ENCODE measurements at regions not wholly inside any gene's neighbourhood (a gene's known extent, or its start where the extent isn't known, plus 50 kb on each side); places are given as distances from the start of the nearest gene placed in this dataset.
"Not testable (repeated sequence)": the region's sequence is repeated elsewhere in the genome, so short reads cannot be mapped to it uniquely, and the experiment has no call there.

DNA sequence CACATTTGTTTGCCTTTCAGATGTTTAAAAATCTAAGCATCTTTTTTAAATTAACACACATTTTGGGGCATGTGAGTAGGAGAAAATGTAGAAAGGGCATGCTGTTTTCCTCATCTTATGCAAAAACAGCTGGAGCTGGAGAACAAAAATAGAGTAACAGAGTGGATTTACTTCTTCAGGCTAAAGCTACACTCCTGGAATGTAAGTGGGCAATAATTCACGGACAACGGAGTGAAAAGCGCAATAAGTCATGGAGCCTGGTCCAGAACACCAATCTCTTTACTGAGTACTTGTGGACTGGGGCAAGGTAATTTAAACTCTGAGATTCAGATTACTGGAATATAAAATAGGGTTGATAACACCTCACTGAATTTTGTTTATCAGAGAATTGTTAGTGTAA, 1018.8 kb upstream of the HS3ST1 start:
- in situ Hi-C loops (cut with MboI; ENCODE audit: low pct_unique_long_range_greater_than_20kb, low sequenced_read_pairs, unreplicated experiment) = no loop called here
- DNase-seq (ENCODE audit: low spot score) = no peak
- TF ChIP-seq, protein P1, sequence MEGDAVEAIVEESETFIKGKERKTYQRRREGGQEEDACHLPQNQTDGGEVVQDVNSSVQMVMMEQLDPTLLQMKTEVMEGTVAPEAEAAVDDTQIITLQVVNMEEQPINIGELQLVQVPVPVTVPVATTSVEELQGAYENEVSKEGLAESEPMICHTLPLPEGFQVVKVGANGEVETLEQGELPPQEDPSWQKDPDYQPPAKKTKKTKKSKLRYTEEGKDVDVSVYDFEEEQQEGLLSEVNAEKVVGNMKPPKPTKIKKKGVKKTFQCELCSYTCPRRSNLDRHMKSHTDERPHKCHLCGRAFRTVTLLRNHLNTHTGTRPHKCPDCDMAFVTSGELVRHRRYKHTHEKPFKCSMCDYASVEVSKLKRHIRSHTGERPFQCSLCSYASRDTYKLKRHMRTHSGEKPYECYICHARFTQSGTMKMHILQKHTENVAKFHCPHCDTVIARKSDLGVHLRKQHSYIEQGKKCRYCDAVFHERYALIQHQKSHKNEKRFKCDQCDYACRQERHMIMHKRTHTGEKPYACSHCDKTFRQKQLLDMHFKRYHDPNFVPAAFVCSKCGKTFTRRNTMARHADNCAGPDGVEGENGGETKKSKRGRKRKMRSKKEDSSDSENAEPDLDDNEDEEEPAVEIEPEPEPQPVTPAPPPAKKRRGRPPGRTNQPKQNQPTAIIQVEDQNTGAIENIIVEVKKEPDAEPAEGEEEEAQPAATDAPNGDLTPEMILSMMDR (IDR thresholded peaks at IDR 0.05; ENCODE audit: extremely low read depth, insufficient read depth, missing control alignments) = no peak

DNA sequence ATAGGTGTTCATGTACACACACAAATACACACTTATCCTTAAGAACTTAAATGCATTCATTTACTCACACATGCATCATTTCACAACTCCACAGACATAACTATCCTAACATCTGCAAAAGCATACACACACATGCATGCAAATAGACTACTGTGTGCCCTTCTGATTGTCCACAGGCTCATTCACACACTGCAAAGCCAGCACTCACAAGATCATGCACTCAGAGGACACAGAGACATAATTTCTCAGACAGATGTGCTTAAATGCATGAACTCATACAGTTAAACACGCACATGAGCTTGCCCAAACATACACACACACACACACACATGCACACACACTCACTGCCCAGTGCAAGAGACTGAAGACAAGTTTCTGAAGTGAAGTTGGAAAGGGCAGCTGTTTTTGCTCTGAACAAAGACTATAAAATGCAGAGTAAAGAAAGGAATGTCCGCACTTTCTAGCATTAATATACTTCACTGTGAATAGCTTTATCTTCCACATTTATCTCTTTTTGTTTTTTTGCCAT, 1018.0 kb upstream of the HS3ST1 start:
- TF ChIP-seq, protein P1 (IDR thresholded peaks at IDR 0.05; ENCODE audit: extremely low read depth, insufficient read depth, missing control alignments) = no peak
- DNase-seq (ENCODE audit: low spot score) = no peak
- in situ Hi-C loops (cut with MboI; ENCODE audit: low pct_unique_long_range_greater_than_20kb, low sequenced_read_pairs, unreplicated experiment) = no loop called here

DNA sequence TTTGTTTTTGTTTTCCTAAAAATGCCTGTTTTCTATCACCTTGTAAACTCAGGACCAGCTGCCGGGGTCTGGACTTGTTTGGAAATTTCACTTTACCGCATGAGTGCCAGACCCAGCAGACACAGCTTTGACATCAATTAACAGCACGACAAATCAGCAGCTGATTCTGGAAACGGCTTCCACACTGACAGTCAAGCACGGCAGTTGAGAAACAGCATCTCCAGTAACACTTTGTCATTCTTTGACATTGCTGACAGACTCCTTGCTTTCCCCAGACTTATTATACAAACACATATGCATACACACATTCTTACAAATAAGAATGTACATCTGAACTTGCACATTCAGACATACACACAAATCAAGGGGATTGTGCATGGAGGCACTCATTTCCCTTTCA, 1017.6 kb upstream of the HS3ST1 start:
- no peak for DNase-seq (ENCODE audit: low spot score)
- TF ChIP-seq, protein P1 (IDR thresholded peaks at IDR 0.05; ENCODE audit: extremely low read depth, insufficient read depth, missing control alignments) = no peak
- in situ Hi-C loops (cut with MboI; ENCODE audit: low pct_unique_long_range_greater_than_20kb, low sequenced_read_pairs, unreplicated experiment) = no loop called here

DNA sequence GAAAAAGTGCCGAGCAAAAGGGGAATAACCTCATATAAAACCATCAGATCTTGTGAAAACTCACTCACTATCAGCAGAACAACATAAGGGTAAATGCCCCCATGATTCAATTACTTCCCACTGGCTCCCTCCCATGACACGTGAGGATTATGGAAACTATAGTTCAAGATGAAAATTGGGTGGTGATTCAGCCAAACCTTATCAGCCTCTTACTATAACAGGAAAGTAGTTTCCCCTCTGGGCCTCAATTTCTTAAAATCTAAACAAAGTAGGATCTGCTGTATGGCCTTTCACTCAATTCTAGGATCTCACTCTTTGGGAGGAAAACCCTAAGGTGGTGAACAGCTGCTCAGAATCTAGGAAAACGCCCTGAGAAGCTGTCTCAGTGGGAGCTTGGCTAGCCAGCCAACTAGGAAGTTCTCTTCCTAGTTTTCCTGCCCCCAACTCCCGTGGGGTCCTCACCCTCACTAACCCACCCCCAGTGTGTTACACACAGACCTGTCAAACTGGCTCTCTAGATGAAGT, 1017.1 kb upstream of the HS3ST1 start:
- no peak for DNase-seq (ENCODE audit: low spot score)
- in situ Hi-C loops (cut with MboI; ENCODE audit: low pct_unique_long_range_greater_than_20kb, low sequenced_read_pairs, unreplicated experiment) = no loop called here
- TF ChIP-seq, protein P1 (IDR thresholded peaks at IDR 0.05; ENCODE audit: extremely low read depth, insufficient read depth, missing control alignments) = no peak

DNA sequence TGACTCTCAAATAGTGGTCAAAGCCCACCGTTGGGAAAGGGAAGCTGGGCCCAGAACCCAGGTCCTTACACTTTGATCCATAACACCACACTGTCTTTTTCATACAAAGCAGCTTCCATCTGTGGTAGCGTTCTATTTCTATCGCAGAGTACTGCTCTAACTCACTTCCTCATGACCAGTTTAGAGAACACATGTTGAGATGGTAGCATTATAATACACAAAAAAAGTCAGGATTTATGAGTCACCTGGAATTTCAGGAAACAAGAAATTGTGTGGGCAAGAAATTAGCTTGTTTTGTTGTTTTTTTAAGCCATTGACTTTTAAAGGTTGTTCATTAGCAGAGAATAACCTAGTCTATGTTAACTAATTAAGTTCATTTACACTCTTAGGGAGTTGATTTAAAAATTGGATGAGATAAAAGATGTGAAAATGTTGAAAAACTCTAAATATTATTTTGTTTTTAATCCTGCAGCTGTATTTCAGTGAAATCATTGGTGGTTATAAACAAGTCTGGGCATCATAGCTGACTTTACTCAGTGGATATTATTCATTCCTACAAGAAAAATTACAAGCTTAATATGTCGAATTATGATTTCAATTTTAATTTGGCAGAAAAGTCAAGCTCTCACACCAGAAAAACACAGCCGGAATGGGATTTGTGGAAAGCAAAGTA, 1011.1 kb upstream of the HS3ST1 start:
- TF ChIP-seq, protein P1 (IDR thresholded peaks at IDR 0.05; ENCODE audit: extremely low read depth, insufficient read depth, missing control alignments) = no peak
- in situ Hi-C loops (cut with MboI; ENCODE audit: low pct_unique_long_range_greater_than_20kb, low sequenced_read_pairs, unreplicated experiment) = no loop called here

DNA sequence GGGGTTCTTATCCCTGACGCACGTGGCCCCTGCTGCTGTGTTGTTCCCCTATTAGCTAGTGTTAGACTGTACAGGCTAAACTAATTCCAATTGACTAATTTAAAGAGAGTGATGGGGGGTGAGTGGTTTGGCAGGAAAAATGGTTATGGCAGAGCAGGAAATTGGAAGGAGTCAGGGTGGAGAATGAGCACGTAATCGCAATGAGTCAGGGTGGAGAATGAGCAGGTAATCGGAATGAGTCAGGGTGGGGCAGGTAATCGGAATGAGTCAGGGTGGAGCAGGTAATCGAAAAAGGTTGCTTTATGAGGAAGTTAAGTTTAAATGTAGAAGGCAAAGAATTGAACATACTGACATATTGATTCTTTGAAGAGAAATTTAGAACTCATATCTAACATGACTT, 1002.6 kb upstream of the HS3ST1 start:
- DNase-seq (ENCODE audit: low spot score); in situ Hi-C loops (cut with MboI; ENCODE audit: low pct_unique_long_range_greater_than_20kb, low sequenced_read_pairs, unreplicated experiment): not testable (repeated sequence)

More for the DNA sequence above, 1011.1 kb upstream of the HS3ST1 start:
- DNase-seq (ENCODE audit: low spot score) = no peak

DNA sequence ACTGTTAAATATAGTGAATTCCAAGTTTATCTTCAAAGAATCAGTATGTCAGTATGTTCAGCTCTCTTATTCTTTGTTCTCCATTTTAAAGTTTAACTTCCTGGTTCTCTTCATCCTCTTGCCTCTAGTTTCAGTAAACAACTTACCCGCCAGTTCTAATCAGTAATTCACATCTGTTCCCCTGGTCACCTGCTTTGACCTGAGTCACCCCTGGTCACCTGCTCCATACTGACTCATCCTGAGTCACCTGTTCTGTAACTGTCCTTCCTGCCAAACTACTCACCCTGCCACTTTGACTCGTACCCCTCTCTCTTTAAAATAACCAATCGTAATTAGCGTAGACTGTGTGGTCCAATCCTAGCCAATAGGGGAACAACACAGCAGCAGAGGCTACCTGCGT, 992.7 kb upstream of the HS3ST1 start:
- TF ChIP-seq, protein P1 (IDR thresholded peaks at IDR 0.05; ENCODE audit: extremely low read depth, insufficient read depth, missing control alignments) = no peak
- in situ Hi-C loops (cut with MboI; ENCODE audit: low pct_unique_long_range_greater_than_20kb, low sequenced_read_pairs, unreplicated experiment) = no loop called here
- no peak for DNase-seq (ENCODE audit: low spot score)

Measured in GM13977 (cell line).